BJ (cell line): ENCODE measurements at regions not wholly inside any gene's neighbourhood (a gene's known extent, or its start where the extent isn't known, plus 50 kb on each side); places are given as distances from the start of the nearest gene placed in this dataset.

Experiments
- CTCF ChIA-PET: fragments of 350-600 bp; formaldehyde crosslinking; extraction: SDS; loops from one replicate; lab custom pipeline; 2021; ENCODE audit warnings: antibody characterized with exemption, inconsistent platforms; lab: Yijun Ruan, JAX
- POLR2A ChIA-PET: fragments of 300-600 bp; sonication (Branson Sonifier 250); formaldehyde crosslinking; extraction: SDS; loops from one replicate; lab custom pipeline; 2021; ENCODE audit warnings: antibody characterized with exemption; lab: Charles Lee
- DNase-seq: peaks from one replicate; pipeline ENCODE4 v3.0.0-alpha.2; 2011; ENCODE audit warnings: low read depth
- H3K27me3 ChIP-seq: 2 replicates; pipeline ENCODE4 v1.6.0; 2011; ENCODE audit warnings: low read length; ENCODE audit not compliant: control insufficient read depth, insufficient read depth
- H3K36me3 ChIP-seq: 2 replicates; pipeline ENCODE4 v1.5.1; 2011; ENCODE audit warnings: low read length; ENCODE audit not compliant: control insufficient read depth, insufficient read depth
- H3K4me3 ChIP-seq: 2 replicates; pipeline ENCODE4 v1.5.1; 2011; ENCODE audit warnings: low read depth, mild to moderate bottlenecking, control low read depth, low read length
- CTCF ChIP-seq: IDR thresholded peaks from 2 replicates; pipeline ENCODE4 v1.5.1; 2011; ENCODE audit warnings: low read depth, mild to moderate bottlenecking, control low read depth, inconsistent platforms, low read length, moderate library complexity; ENCODE audit not compliant: insufficient read depth

GRCh38 chr5:63894690-63895089 is 67.6 kb downstream of the HTR1A start:
- H3K36me3 ChIP-seq, result no peaks in the 10 kb centered on the region

GRCh38 chr5:63878788-63879187 is 83.5 kb downstream of the HTR1A start:
- Histone ChIP-seq H3K4me3 (no peak overlapping the region), H3K36me3 (no peaks in the 10 kb centered on the region), H3K27me3 (no peaks in the 10 kb centered on the region)
- no peak for DNase-seq
- no peak for TF ChIP-seq CTCF
- POLR2A ChIA-PET, result no interaction called here
- CTCF ChIA-PET, result no interaction called here

More at GRCh38 chr5:63894690-63895089, 67.6 kb downstream of the HTR1A start:
- no peak for DNase-seq
- Histone ChIP-seq H3K4me3 (no peak overlapping the region), H3K27me3 (no peaks in the 10 kb centered on the region)
- CTCF ChIA-PET, result no interaction called here
- no peak for TF ChIP-seq CTCF
- POLR2A ChIA-PET, result no interaction called here

GRCh38 chr5:63877961-63878360 is 84.3 kb downstream of the HTR1A start:
- no peak for TF ChIP-seq CTCF
- ChIA-PET POLR2A (no interaction called here), CTCF (no interaction called here)
- H3K36me3 ChIP-seq, result no peaks in the 10 kb centered on the region
- no peak for DNase-seq
- no peaks in the 10 kb centered on the region for H3K27me3 ChIP-seq
- H3K4me3 ChIP-seq, result no peak overlapping the region

GRCh38 chr5:63860379-63860778 is 101.9 kb downstream of the HTR1A start:
- POLR2A ChIA-PET, result no interaction called here
- DNase-seq, result no peak
- Histone ChIP-seq H3K36me3 (no peaks in the 10 kb centered on the region), H3K4me3 (no peak overlapping the region), H3K27me3 (no peaks in the 10 kb centered on the region)
- TF ChIP-seq CTCF, result no peak
- CTCF ChIA-PET, result no interaction called here

GRCh38 chr5:63854076-63854475 is 108.2 kb downstream of the HTR1A start:
- DNase-seq, result no peak
- Histone ChIP-seq H3K27me3 (no peaks in the 10 kb centered on the region), H3K36me3 (no peaks in the 10 kb centered on the region), H3K4me3 (no peak overlapping the region)
- CTCF ChIA-PET, result interaction anchor here (0.6 kb wide), 1 partner anchor 151 kb away, joined by 3 read pairs; no protein-coding TSS in a partner anchor
- TF ChIP-seq CTCF, result no peak
- POLR2A ChIA-PET, result no interaction called here
